Glutamatergic neuron (in vitro differentiated cells): ENCODE measurements at regions not wholly inside any gene's neighbourhood (a gene's known extent, or its start where the extent isn't known, plus 50 kb on each side); places are given as distances from the start of the nearest gene placed in this dataset.
A peak's percentile ranks its signal among the peaks of the same experiment; 100 is the strongest.

Experiments used
- DNase-seq: peaks from one replicate; pipeline ENCODE4 v3.0.0; 2022
- H3K27ac Mint-ChIP-seq: one replicate; pipeline ENCODE4 v1.8.0; 2020; ENCODE audit warnings: mild to moderate bottlenecking, mixed read lengths, inconsistent platforms; ENCODE audit not compliant: unreplicated experiment
- H3K27me3 Mint-ChIP-seq: one replicate; pipeline ENCODE4 v1.8.0; 2020; ENCODE audit warnings: mild to moderate bottlenecking, moderate library complexity, mixed read lengths, inconsistent platforms; ENCODE audit not compliant: unreplicated experiment
- H3K36me3 Mint-ChIP-seq: one replicate; pipeline ENCODE4 v1.8.0; 2020; ENCODE audit warnings: mild to moderate bottlenecking, mixed read lengths, inconsistent platforms; ENCODE audit not compliant: unreplicated experiment
- H3K4me1 Mint-ChIP-seq: one replicate; pipeline ENCODE4 v1.8.0; 2020; ENCODE audit warnings: mild to moderate bottlenecking, low read depth, mixed read lengths, inconsistent platforms; ENCODE audit not compliant: unreplicated experiment
- H3K4me3 Mint-ChIP-seq: one replicate; pipeline ENCODE4 v1.8.0; 2020; ENCODE audit warnings: mild to moderate bottlenecking, mixed read lengths, inconsistent platforms; ENCODE audit not compliant: unreplicated experiment
- H3K9me3 Mint-ChIP-seq: one replicate; pipeline ENCODE4 v1.8.0; 2020; ENCODE audit warnings: mild to moderate bottlenecking, moderate library complexity, mixed read lengths, inconsistent platforms; ENCODE audit not compliant: unreplicated experiment
- TF ChIP-seq, protein P1 (sequence below): fragments of 200-600 bp; sonication (generic); IDR thresholded peaks from one replicate; pipeline ENCODE4 v1.5.0; 2021; ENCODE audit not compliant: partially characterized antibody, unreplicated experiment

GRCh38 chr7:155961241-155962190, 149.3 kb upstream of the SHH start:
- peak; percentile 40 for DNase-seq
- H3K27ac Mint-ChIP-seq = peak overlapping the region; percentile 33
- TF ChIP-seq, protein P1, sequence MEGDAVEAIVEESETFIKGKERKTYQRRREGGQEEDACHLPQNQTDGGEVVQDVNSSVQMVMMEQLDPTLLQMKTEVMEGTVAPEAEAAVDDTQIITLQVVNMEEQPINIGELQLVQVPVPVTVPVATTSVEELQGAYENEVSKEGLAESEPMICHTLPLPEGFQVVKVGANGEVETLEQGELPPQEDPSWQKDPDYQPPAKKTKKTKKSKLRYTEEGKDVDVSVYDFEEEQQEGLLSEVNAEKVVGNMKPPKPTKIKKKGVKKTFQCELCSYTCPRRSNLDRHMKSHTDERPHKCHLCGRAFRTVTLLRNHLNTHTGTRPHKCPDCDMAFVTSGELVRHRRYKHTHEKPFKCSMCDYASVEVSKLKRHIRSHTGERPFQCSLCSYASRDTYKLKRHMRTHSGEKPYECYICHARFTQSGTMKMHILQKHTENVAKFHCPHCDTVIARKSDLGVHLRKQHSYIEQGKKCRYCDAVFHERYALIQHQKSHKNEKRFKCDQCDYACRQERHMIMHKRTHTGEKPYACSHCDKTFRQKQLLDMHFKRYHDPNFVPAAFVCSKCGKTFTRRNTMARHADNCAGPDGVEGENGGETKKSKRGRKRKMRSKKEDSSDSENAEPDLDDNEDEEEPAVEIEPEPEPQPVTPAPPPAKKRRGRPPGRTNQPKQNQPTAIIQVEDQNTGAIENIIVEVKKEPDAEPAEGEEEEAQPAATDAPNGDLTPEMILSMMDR = no peak
- peaks cover under 1% of the 10 kb centered on the region for H3K36me3 Mint-ChIP-seq
- H3K4me1 Mint-ChIP-seq = no peaks in the 10 kb centered on the region
- H3K4me3 Mint-ChIP-seq = no peak overlapping the region
- no peaks in the 10 kb centered on the region for H3K27me3 Mint-ChIP-seq
- H3K9me3 Mint-ChIP-seq = peaks cover 4% of the 10 kb centered on the region

DNA sequence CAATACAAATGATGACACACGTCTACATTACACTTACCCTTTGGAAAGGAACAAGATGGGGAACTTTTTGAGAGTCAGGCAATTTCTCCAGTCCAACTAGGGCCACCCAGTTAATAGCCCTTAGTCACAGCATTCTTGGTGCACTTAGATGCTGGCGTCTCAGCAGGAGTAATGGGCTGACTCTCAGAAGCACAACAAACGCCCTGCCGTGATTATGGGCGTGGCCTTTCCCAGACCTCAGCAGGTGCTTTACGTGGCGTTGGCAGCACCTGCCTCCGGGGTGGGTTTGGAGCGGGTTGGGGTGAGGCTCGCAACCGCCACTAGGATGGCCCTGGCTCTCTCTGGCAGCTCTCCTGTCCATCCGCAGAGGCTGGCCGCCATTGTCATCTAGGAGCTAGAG, 147.6 kb upstream of the SHH start:
- DNase-seq = no peak
- Mint-ChIP-seq H3K9me3 (peaks cover 6% of the 10 kb centered on the region), H3K4me1 (no peaks in the 10 kb centered on the region), H3K36me3 (peaks cover 4% of the 10 kb centered on the region), H3K27me3 (peaks cover 4% of the 10 kb centered on the region), H3K4me3 (no peak overlapping the region), H3K27ac (no peak overlapping the region)
- TF ChIP-seq, protein P1 = no peak

- Mint-ChIP-seq H3K9me3 (peaks cover 4% of the 10 kb centered on the region), H3K4me3 (no peak overlapping the region), H3K36me3 (peaks cover 4% of the 10 kb centered on the region), H3K27me3 (peaks cover 4% of the 10 kb centered on the region), H3K4me1 (no peaks in the 10 kb centered on the region), H3K27ac (no peak overlapping the region)
- DNase-seq = no peak
- TF ChIP-seq, protein P1 = no peak
Measured at GRCh38 chr7:155956977-155957376, 144.7 kb upstream of the SHH start.

DNA sequence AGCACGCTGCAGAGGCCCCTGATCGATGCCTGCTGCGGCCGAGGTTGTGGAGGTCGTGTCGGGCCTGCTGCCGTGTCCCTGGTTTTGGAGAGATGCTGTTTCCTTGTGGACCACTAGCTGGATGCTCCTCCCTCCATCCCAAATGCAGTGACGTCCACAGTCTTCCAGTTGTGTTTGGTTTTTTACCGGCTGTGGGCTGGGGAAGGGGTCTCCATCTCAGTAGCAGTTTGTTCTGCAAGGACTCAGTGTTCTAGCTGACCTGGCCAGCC, 143.0 kb upstream of the SHH start:
- H3K4me3 Mint-ChIP-seq = no peak overlapping the region
- H3K36me3 Mint-ChIP-seq = peaks cover 4% of the 10 kb centered on the region
- DNase-seq = no peak
- H3K4me1 Mint-ChIP-seq = no peaks in the 10 kb centered on the region
- no peak overlapping the region for H3K27ac Mint-ChIP-seq
- TF ChIP-seq, protein P1 = no peak
- H3K27me3 Mint-ChIP-seq = peaks cover 5% of the 10 kb centered on the region
- peaks cover 4% of the 10 kb centered on the region for H3K9me3 Mint-ChIP-seq
